Naive thymus-derived CD4-positive, alpha-beta T cell (primary cell): ENCODE measurements at regions not wholly inside any gene's neighbourhood (a gene's known extent, or its start where the extent isn't known, plus 50 kb on each side); places are given as distances from the start of the nearest gene placed in this dataset.
A peak's percentile ranks its signal among the peaks of the same experiment; 100 is the strongest.
"Not testable (repeated sequence)": the region's sequence is repeated elsewhere in the genome, so short reads cannot be mapped to it uniquely, and the experiment has no call there.

ENCODE experiments used
- ATAC-seq: fragments of 150-1000 bp; cut with Tn5 transposase; 2 replicates; pipeline ENCODE4 v1.10.0; 2021; ENCODE audit warnings: mild to moderate bottlenecking, moderate library complexity
- CTCF ChIA-PET: fragments of 350-600 bp; sonication (Branson Sonifier 250); formaldehyde crosslinking; loops from one replicate; lab custom pipeline; 2021; ENCODE audit warnings: antibody characterized with exemption; lab: Charles Lee
- POLR2A ChIA-PET: fragments of 350-600 bp; sonication (Branson Sonifier 250); formaldehyde crosslinking; loops from one replicate; lab custom pipeline; 2021; ENCODE audit warnings: antibody characterized with exemption, inconsistent platforms; lab: Charles Lee
- DNase-seq, 9 donors: peaks; one replicate each; pipeline versions ENCODE4 v3.0.0 to v3.0.0-alpha.2; 2020 to 2022; ENCODE audit warnings: mixed read lengths in 1 of 9
- H3K27ac ChIP-seq: one replicate; pipeline ENCODE4 v1.7.0; 2013; ENCODE audit warnings: mild to moderate bottlenecking, low read depth, low read length, moderate library complexity
- H3K27me3 ChIP-seq, 2 donors: one replicate each; pipeline ENCODE4 v1.7.0; 2013; ENCODE audit warnings: low read length in 2 of 2, mild to moderate bottlenecking in 2 of 2, moderate library complexity in 2 of 2; ENCODE audit not compliant: control insufficient read depth in 2 of 2, insufficient read depth in 2 of 2
- H3K36me3 ChIP-seq, 3 experiments: 1 replicate in 2 of 3; 2 replicates in 1 of 3; pipeline ENCODE4 v1.7.0; 2013; ENCODE audit warnings: low read length in 3 of 3, mild to moderate bottlenecking in 3 of 3, moderate library complexity in 1 of 3; ENCODE audit not compliant: insufficient read depth in 3 of 3, control insufficient read depth in 2 of 3
- H3K4me1 ChIP-seq, 2 donors: one replicate each; pipeline ENCODE4 v1.7.0; 2013; ENCODE audit warnings: low read length in 2 of 2, mild to moderate bottlenecking in 2 of 2, moderate library complexity in 1 of 2; ENCODE audit not compliant: control insufficient read depth in 2 of 2, insufficient read depth in 2 of 2
- H3K4me3 ChIP-seq: 2 replicates; pipeline ENCODE4 v1.7.0; 2013; ENCODE audit warnings: mild to moderate bottlenecking, low read length
- H3K9me3 ChIP-seq, 3 experiments: 1 replicate in 2 of 3; 2 replicates in 1 of 3; pipeline ENCODE4 v1.7.0; 2013; ENCODE audit warnings: low read length in 3 of 3; ENCODE audit not compliant: control insufficient read depth in 2 of 3
- H3K27ac Mint-ChIP-seq, 9 donors: one replicate each; pipeline ENCODE4 v1.8.0; 2020 to 2022; ENCODE audit warnings: mixed read lengths in 9 of 9, mild to moderate bottlenecking in 8 of 9, moderate library complexity in 5 of 9, inconsistent platforms in 2 of 9
- H3K27me3 Mint-ChIP-seq, 5 donors: one replicate each; pipeline ENCODE4 v1.8.0; 2021 to 2022; ENCODE audit warnings: mixed read lengths in 5 of 5, mild to moderate bottlenecking in 1 of 5
- H3K36me3 Mint-ChIP-seq, 5 donors: one replicate each; pipeline ENCODE4 v1.8.0; 2020 to 2022; ENCODE audit warnings: mixed read lengths in 5 of 5, mild to moderate bottlenecking in 3 of 5, inconsistent platforms in 1 of 5
- H3K4me1 Mint-ChIP-seq, 7 donors: one replicate each; pipeline ENCODE4 v1.8.0; 2020 to 2022; ENCODE audit warnings: mixed read lengths in 7 of 7, mild to moderate bottlenecking in 3 of 7, inconsistent platforms in 1 of 7
- H3K4me3 Mint-ChIP-seq, 10 donors: one replicate each; pipeline ENCODE4 v1.8.0; 2020 to 2022; ENCODE audit warnings: mild to moderate bottlenecking in 10 of 10, mixed read lengths in 10 of 10, moderate library complexity in 6 of 10, inconsistent platforms in 2 of 10
- H3K9me3 Mint-ChIP-seq, 11 donors: one replicate each; pipeline ENCODE4 v1.8.0; 2020 to 2022; ENCODE audit warnings: mixed read lengths in 11 of 11, mild to moderate bottlenecking in 4 of 11, inconsistent platforms in 1 of 11, moderate library complexity in 1 of 11
- intact Hi-C, 2 donors: fragments of 100-400 bp; cut with micrococcal nuclease; formaldehyde crosslinking; loops; one replicate each; pipeline ENCODE4 v1.15.1; 2023

- peaks cover 0 to 5% (median 0%) of the 10 kb centered on the region in 7 donors for H3K4me1 Mint-ChIP-seq
- no peak overlapping the region for H3K27ac Mint-ChIP-seq
- peaks cover 0 to 2% (median 0%) of the 10 kb centered on the region in 5 donors for H3K27me3 Mint-ChIP-seq
- ATAC-seq (no peak), DNase-seq (no peak)
- H3K4me3 ChIP-seq: no peak overlapping the region
- no peak overlapping the region for H3K27ac ChIP-seq
- no peaks in the 10 kb centered on the region for H3K9me3 Mint-ChIP-seq
- POLR2A ChIA-PET: interaction anchor here (0.8 to 0.9 kb wide), 3 partner anchors 8 to 90 kb away, joined by 3 to 4 read pairs (median 3); no protein-coding TSS in a partner anchor
- H3K4me1 ChIP-seq: no peaks in the 10 kb centered on the region
- intact Hi-C loops: no loop called here
- no peaks in the 10 kb centered on the region for H3K36me3 ChIP-seq
- CTCF ChIA-PET: interaction anchor here (0.6 kb wide), 1 partner anchor 35 kb away, joined by 4 read pairs; no protein-coding TSS in a partner anchor
- no peaks in the 10 kb centered on the region for H3K9me3 ChIP-seq
- no peak overlapping the region for H3K4me3 Mint-ChIP-seq
- H3K36me3 Mint-ChIP-seq: no peaks in the 10 kb centered on the region
- H3K27me3 ChIP-seq: no peaks in the 10 kb centered on the region
Observed at GRCh38 chr5:99019254-99019653, 90.4 kb upstream of the CHD1 start.

- DNase-seq (no peak), ATAC-seq (no peak)
- Mint-ChIP-seq H3K9me3 (peaks cover 0 to 8% (median 0%) of the 10 kb centered on the region in 11 donors), H3K4me1 (peaks cover 0 to 6% (median 2%) of the 10 kb centered on the region in 7 donors), H3K4me3 (no peak overlapping the region), H3K27me3 (no peaks in the 10 kb centered on the region), H3K27ac (no peak overlapping the region), H3K36me3 (peaks cover 0 to 8% (median 0%) of the 10 kb centered on the region in 5 donors)
- Histone ChIP-seq H3K36me3 (no peaks in the 10 kb centered on the region), H3K4me3 (no peak overlapping the region), H3K27ac (no peak overlapping the region), H3K27me3 (no peaks in the 10 kb centered on the region), H3K9me3 (no peaks in the 10 kb centered on the region), H3K4me1 (no peaks in the 10 kb centered on the region)
- ChIA-PET POLR2A (no interaction called here), CTCF (no interaction called here)
- intact Hi-C loops: no loop called here
Observed at GRCh38 chr5:99010294-99010693, 81.5 kb upstream of the CHD1 start.

GRCh38 chr5:99008009-99008408, 79.2 kb upstream of the CHD1 start:
- H3K27ac Mint-ChIP-seq, H3K4me1 ChIP-seq, H3K36me3 ChIP-seq, CTCF ChIA-PET, H3K4me3 ChIP-seq, H3K36me3 Mint-ChIP-seq, H3K9me3 ChIP-seq, POLR2A ChIA-PET, H3K27ac ChIP-seq, H3K27me3 ChIP-seq, H3K4me3 Mint-ChIP-seq, ATAC-seq, DNase-seq, H3K27me3 Mint-ChIP-seq: not testable (repeated sequence)
- peaks cover 0 to 22% (median 11%) of the 10 kb centered on the region in 7 donors for H3K4me1 Mint-ChIP-seq
- peaks cover 0 to 12% (median 0%) of the 10 kb centered on the region in 11 donors for H3K9me3 Mint-ChIP-seq
- intact Hi-C loops: loop anchor here in 1 of 2 donors (10.0 kb wide), 1 partner anchor 47 kb away; no protein-coding TSS in a partner anchor

GRCh38 chr5:99005506-99005905, 76.7 kb upstream of the CHD1 start:
- H3K27ac ChIP-seq: no peak overlapping the region
- DNase-seq: no peak
- H3K27me3 ChIP-seq: no peaks in the 10 kb centered on the region
- no peaks in the 10 kb centered on the region for H3K9me3 ChIP-seq
- H3K27ac Mint-ChIP-seq: peak overlapping the region in 2 of 9 donors; percentile 3 to 28
- H3K4me1 Mint-ChIP-seq: peaks cover 3 to 22% (median 11%) of the 10 kb centered on the region in 7 donors
- ATAC-seq: no peak
- POLR2A ChIA-PET: interaction anchor here (1.7 kb wide), 2 partner anchors 76 to 77 kb away, joined by 4 to 5 read pairs; partner anchors contain the start of gene CHD1
- no peak overlapping the region for H3K4me3 Mint-ChIP-seq
- H3K4me1 ChIP-seq: no peaks in the 10 kb centered on the region
- H3K4me3 ChIP-seq: no peak overlapping the region
- intact Hi-C loops: loop anchor here in 1 of 2 donors (10.0 kb wide), 1 partner anchor 49 kb away; no protein-coding TSS in a partner anchor
- CTCF ChIA-PET: interaction anchor here (1.1 kb wide), 1 partner anchor 55 kb away, joined by 3 read pairs; no protein-coding TSS in a partner anchor
- peaks cover 0 to 2% (median 0%) of the 10 kb centered on the region in 5 donors for H3K36me3 Mint-ChIP-seq
- peaks cover 0 to 7% (median 0%) of the 10 kb centered on the region in 11 donors for H3K9me3 Mint-ChIP-seq
- peaks cover 0 to 2% (median 0%) of the 10 kb centered on the region in 5 donors for H3K27me3 Mint-ChIP-seq
- H3K36me3 ChIP-seq: no peaks in the 10 kb centered on the region

- DNase-seq (peak in 4 of 9 donors; percentile 14 to 45 (median 34)), ATAC-seq (peak; percentile 91)
- H3K4me1 Mint-ChIP-seq: peaks cover 3 to 22% (median 11%) of the 10 kb centered on the region in 7 donors
- H3K4me3 Mint-ChIP-seq: no peak overlapping the region
- Histone ChIP-seq H3K36me3 (no peaks in the 10 kb centered on the region), H3K4me1 (no peaks in the 10 kb centered on the region), H3K4me3 (no peak overlapping the region), H3K9me3 (no peaks in the 10 kb centered on the region), H3K27ac (no peak overlapping the region), H3K27me3 (no peaks in the 10 kb centered on the region)
- peaks cover 0 to 2% (median 0%) of the 10 kb centered on the region in 5 donors for H3K36me3 Mint-ChIP-seq
- ChIA-PET POLR2A (interaction anchor here (0.6 to 1.7 kb wide), 5 partner anchors 10 to 77 kb away, joined by 3 to 5 read pairs (median 3); partner anchors contain the start of gene CHD1), CTCF (interaction anchor here (0.7 to 1.3 kb wide), 3 partner anchors 12 to 113 kb away, joined by 3 to 4 read pairs (median 3); no protein-coding TSS in a partner anchor)
- H3K27me3 Mint-ChIP-seq: peaks cover 0 to 5% (median 0%) of the 10 kb centered on the region in 5 donors
- peak overlapping the region in 2 of 9 donors; percentile 28 to 43 for H3K27ac Mint-ChIP-seq
- intact Hi-C loops: loop anchor here in 1 of 2 donors (10.0 kb wide), 1 partner anchor 50 kb away; no protein-coding TSS in a partner anchor
- H3K9me3 Mint-ChIP-seq: peaks cover 0 to 7% (median 0%) of the 10 kb centered on the region in 11 donors
Observed at GRCh38 chr5:99004960-99005359, 76.2 kb upstream of the CHD1 start.

GRCh38 chr5:99000876-99001275, 72.1 kb upstream of the CHD1 start:
- POLR2A ChIA-PET: no interaction called here
- ATAC-seq (no peak), DNase-seq (no peak)
- Histone ChIP-seq H3K27me3 (no peaks in the 10 kb centered on the region), H3K36me3 (no peaks in the 10 kb centered on the region), H3K27ac (no peak overlapping the region), H3K4me1 (no peaks in the 10 kb centered on the region), H3K4me3 (no peak overlapping the region), H3K9me3 (no peaks in the 10 kb centered on the region)
- Mint-ChIP-seq H3K9me3 (peaks cover 0 to 5% (median 0%) of the 10 kb centered on the region in 11 donors), H3K36me3 (peaks cover 0 to 2% (median 0%) of the 10 kb centered on the region in 5 donors), H3K27me3 (peaks cover 0 to 11% (median 0%) of the 10 kb centered on the region in 5 donors), H3K4me3 (no peak overlapping the region), H3K27ac (no peak overlapping the region), H3K4me1 (peaks cover 5 to 22% (median 11%) of the 10 kb centered on the region in 7 donors)
- CTCF ChIA-PET: no interaction called here
- intact Hi-C loops: loop anchor here in 1 of 2 donors (10.0 kb wide), 1 partner anchor 54 kb away; no protein-coding TSS in a partner anchor
